ENCODE measurements at regions not wholly inside any gene's neighbourhood (a gene's known extent, or its start where the extent isn't known, plus 50 kb on each side); places are given as distances from the start of the nearest gene placed in this dataset.

- H3K4me3 ChIP-seq (ENCODE audit: low read depth, low read length): no peak overlapping the region
- no peak for TF ChIP-seq CTCF (IDR thresholded peaks at IDR 0.05; ENCODE audit: borderline replicate concordance, insufficient read depth, low read depth, low read length)
Measured at GRCh38 chr18:55024564-55024963, 65.3 kb upstream of the CCDC68 start.

GRCh38 chr18:55018602-55019001 is 59.3 kb upstream of the CCDC68 start:
- H3K4me3 ChIP-seq (ENCODE audit: low read depth, low read length): no peak overlapping the region
- no peak for TF ChIP-seq CTCF (IDR thresholded peaks at IDR 0.05; ENCODE audit: borderline replicate concordance, insufficient read depth, low read depth, low read length)

- no peak for TF ChIP-seq CTCF (IDR thresholded peaks at IDR 0.05; ENCODE audit: borderline replicate concordance, insufficient read depth, low read depth, low read length)
- H3K4me3 ChIP-seq (ENCODE audit: low read depth, low read length): no peak overlapping the region
Measured at GRCh38 chr18:55014095-55014494, 54.8 kb upstream of the CCDC68 start.

GRCh38 chr18:55013685-55014084 is 54.4 kb upstream of the CCDC68 start:
- H3K4me3 ChIP-seq (ENCODE audit: low read depth, low read length): no peak overlapping the region
- no peak for TF ChIP-seq CTCF (IDR thresholded peaks at IDR 0.05; ENCODE audit: borderline replicate concordance, insufficient read depth, low read depth, low read length)

GRCh38 chr18:55013086-55013485 is 53.8 kb upstream of the CCDC68 start:
- TF ChIP-seq CTCF (IDR thresholded peaks at IDR 0.05; ENCODE audit: borderline replicate concordance, insufficient read depth, low read depth, low read length): no peak

GRCh38 chr18:55012008-55012407 is 52.7 kb upstream of the CCDC68 start:
- no peak for TF ChIP-seq CTCF (IDR thresholded peaks at IDR 0.05; ENCODE audit: borderline replicate concordance, insufficient read depth, low read depth, low read length)
- no peak overlapping the region for H3K4me3 ChIP-seq (ENCODE audit: low read depth, low read length)

More at GRCh38 chr18:55013086-55013485, 53.8 kb upstream of the CCDC68 start:
- H3K4me3 ChIP-seq (ENCODE audit: low read depth, low read length): no peak overlapping the region

Measured in GM12875 (cell line).